ENCODE measurements at regions not wholly inside any gene's neighbourhood (a gene's known extent, or its start where the extent isn't known, plus 50 kb on each side); places are given as distances from the start of the nearest gene placed in this dataset.
"Not testable (repeated sequence)": the region's sequence is repeated elsewhere in the genome, so short reads cannot be mapped to it uniquely, and the experiment has no call there.

- DNase-seq, result no peak
Observed at GRCh38 chr6:27112974-27113373, 134.5 kb upstream of the PRSS16 start.

- no peak for DNase-seq
Observed at GRCh38 chr6:27119329-27119728, 128.2 kb upstream of the PRSS16 start.

- no peak for DNase-seq
Observed at GRCh38 chr6:27119761-27120160, 127.7 kb upstream of the PRSS16 start.

GRCh38 chr6:27121640-27122039, 125.9 kb upstream of the PRSS16 start:
- no peak for DNase-seq

- DNase-seq, result no peak
Observed at GRCh38 chr6:27124252-27124657, 123.2 kb upstream of the PRSS16 start.

GRCh38 chr6:27126046-27126814, 121.3 kb upstream of the PRSS16 start:
- no peak for DNase-seq

GRCh38 chr6:27126815-27127537, 120.5 kb upstream of the PRSS16 start:
- peak; percentile 64 to 92 for DNase-seq

- DNase-seq, result not testable (repeated sequence)
Observed at GRCh38 chr6:27127874-27128273, 119.6 kb upstream of the PRSS16 start.

GRCh38 chr6:27128311-27129094, 119.0 kb upstream of the PRSS16 start:
- DNase-seq, result no peak

GRCh38 chr6:27129095-27129815, 118.2 kb upstream of the PRSS16 start:
- no peak for DNase-seq

GRCh38 chr6:27129917-27130316, 117.6 kb upstream of the PRSS16 start:
- no peak for DNase-seq

GRCh38 chr6:27130668-27131428, 116.7 kb upstream of the PRSS16 start:
- no peak for DNase-seq

- peak in 1 of 2 experiments; percentile 88 for DNase-seq
Observed at GRCh38 chr6:27132282-27132531, 115.3 kb upstream of the PRSS16 start.

GRCh38 chr6:27132532-27133280, 114.8 kb upstream of the PRSS16 start:
- DNase-seq, result peak; percentile 97 to 99

- DNase-seq, result peak; percentile 59 to 80
Observed at GRCh38 chr6:27133281-27134227, 113.9 kb upstream of the PRSS16 start.

GRCh38 chr6:27135087-27135657, 112.3 kb upstream of the PRSS16 start:
- no peak for DNase-seq

GRCh38 chr6:27136077-27136644, 111.3 kb upstream of the PRSS16 start:
- DNase-seq, result no peak

- DNase-seq, result no peak
Observed at GRCh38 chr6:27136978-27137814, 110.3 kb upstream of the PRSS16 start.

GRCh38 chr6:27138406-27138805, 109.1 kb upstream of the PRSS16 start:
- no peak for DNase-seq

All from SW 1271 (cell line).